Body of pancreas (tissue), 4 donors: ENCODE measurements at regions not wholly inside any gene's neighbourhood (a gene's known extent, or its start where the extent isn't known, plus 50 kb on each side); places are given as distances from the start of the nearest gene placed in this dataset.
"Not testable (repeated sequence)": the region's sequence is repeated elsewhere in the genome, so short reads cannot be mapped to it uniquely, and the experiment has no call there.

ENCODE experiments used
- ATAC-seq: fragments of 150-250 bp; one replicate; pipeline ENCODE4 v1.9.1; 2016
- DNase-seq, 4 donors: peaks; one replicate each; pipeline ENCODE4 v3.0.0-alpha.2; 2019
- H3K27ac ChIP-seq, 4 donors: fragments of 200-600 bp; sonication (generic); 1 replicate in 3 of 4; 2 replicates in 1 of 4; pipeline versions ENCODE4 v1.5.1 to v1.6.1; 2016 to 2019; ENCODE audit warnings: mild to moderate bottlenecking in 1 of 4, mixed read lengths in 1 of 4, moderate library complexity in 1 of 4
- H3K27me3 ChIP-seq, 2 donors: fragments of 200-600 bp; sonication (generic); one replicate each; pipeline ENCODE4 v1.6.0; 2016; ENCODE audit warnings: mild to moderate bottlenecking in 1 of 2
- H3K36me3 ChIP-seq, 2 donors: fragments of 200-600 bp; sonication (generic); replicated peaks in 1 of 2; 2 replicates each; pipeline ENCODE4 v1.5.1; 2016; ENCODE audit warnings: low read depth in 2 of 2; ENCODE audit not compliant: insufficient read depth in 1 of 2
- H3K4me1 ChIP-seq: fragments of 200-600 bp; sonication (generic); one replicate; pipeline ENCODE4 v1.6.0; 2016
- H3K4me3 ChIP-seq, 2 donors: fragments of 200-600 bp; sonication (generic); 1 replicate in 1 of 2; 2 replicates in 1 of 2; pipeline ENCODE4 v1.5.1; 2016 to 2019
- H3K9me3 ChIP-seq, 3 donors: fragments of 200-600 bp; sonication (generic); 1 replicate in 2 of 3; 2 replicates in 1 of 3; pipeline ENCODE4 v1.5.1; 2016
- POLR2A ChIP-seq, 3 donors: fragments of 450-650 bp; IDR thresholded peaks; one replicate each; pipeline ENCODE4 v1.6.1; 2016; ENCODE audit warnings: antibody characterized with exemption in 3 of 3, mild to moderate bottlenecking in 2 of 3
- WGBS, 2 donors: methylation state at CpG; one replicate each; pipeline ENCODE4 v1.1.5; 2017; 5-methylcytosine and 5-hydroxymethylcytosine counted together
- intact Hi-C: fragments of 100-400 bp; cut with DNase I; formaldehyde crosslinking; loops from one replicate; pipeline ENCODE4 v1.15.1; 2023
- TF ChIP-seq, protein P1 (sequence below), 7 experiments: fragments of 450-650 bp in 4 of 7; fragments of 200-600 bp in 3 of 7; sonication (generic) in 3 of 7; IDR thresholded peaks; one replicate each; pipeline ENCODE4 v1.5.1; 2016 to 2019; ENCODE audit warnings: antibody characterized with exemption in 7 of 7

DNA sequence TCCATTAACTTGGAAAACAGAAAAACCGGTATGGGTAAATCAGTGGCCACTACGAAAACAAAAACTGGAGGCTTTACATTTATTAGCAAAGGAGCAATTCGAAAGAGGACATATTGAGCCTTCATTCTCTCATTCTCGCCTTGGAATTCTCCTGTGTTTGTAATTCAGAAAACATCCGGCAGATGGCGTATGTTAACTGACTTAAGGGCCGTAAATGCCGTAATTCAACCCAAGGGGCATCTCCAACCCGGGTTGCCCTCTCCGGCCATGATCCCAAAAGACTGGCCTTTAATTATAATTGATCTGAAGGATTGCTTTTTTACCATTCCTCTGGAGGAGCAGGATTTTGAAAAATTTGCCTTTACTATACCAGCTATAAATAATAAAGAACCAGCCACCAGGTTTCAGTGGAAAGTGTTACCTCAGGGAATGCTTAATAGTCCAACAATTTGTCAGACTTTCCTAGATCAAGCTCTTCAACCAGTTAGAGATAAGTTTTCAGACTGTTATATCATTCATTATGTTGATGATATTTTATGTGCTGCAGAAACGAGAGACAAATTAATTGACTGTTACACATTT lies 160.9 kb downstream of the GPX5 start:
- H3K27ac ChIP-seq, H3K4me1 ChIP-seq, ATAC-seq, H3K36me3 ChIP-seq, H3K4me3 ChIP-seq, H3K9me3 ChIP-seq: not testable (repeated sequence)
- 1 to 2% methylated on average over 11 of the region's 11 CpGs for WGBS, 2 donors
- TF ChIP-seq, protein P1, sequence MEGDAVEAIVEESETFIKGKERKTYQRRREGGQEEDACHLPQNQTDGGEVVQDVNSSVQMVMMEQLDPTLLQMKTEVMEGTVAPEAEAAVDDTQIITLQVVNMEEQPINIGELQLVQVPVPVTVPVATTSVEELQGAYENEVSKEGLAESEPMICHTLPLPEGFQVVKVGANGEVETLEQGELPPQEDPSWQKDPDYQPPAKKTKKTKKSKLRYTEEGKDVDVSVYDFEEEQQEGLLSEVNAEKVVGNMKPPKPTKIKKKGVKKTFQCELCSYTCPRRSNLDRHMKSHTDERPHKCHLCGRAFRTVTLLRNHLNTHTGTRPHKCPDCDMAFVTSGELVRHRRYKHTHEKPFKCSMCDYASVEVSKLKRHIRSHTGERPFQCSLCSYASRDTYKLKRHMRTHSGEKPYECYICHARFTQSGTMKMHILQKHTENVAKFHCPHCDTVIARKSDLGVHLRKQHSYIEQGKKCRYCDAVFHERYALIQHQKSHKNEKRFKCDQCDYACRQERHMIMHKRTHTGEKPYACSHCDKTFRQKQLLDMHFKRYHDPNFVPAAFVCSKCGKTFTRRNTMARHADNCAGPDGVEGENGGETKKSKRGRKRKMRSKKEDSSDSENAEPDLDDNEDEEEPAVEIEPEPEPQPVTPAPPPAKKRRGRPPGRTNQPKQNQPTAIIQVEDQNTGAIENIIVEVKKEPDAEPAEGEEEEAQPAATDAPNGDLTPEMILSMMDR (IDR thresholded peaks at IDR 0.05) = peak; percentile 33 to 77 (median 68)
- peak; percentile 40 to 64 (median 49) for DNase-seq
- intact Hi-C loops = loop anchor here (5.0 to 10.0 kb wide), 2 partner anchors 331 to 908 kb away; no protein-coding TSS in a partner anchor
- peaks cover 0 to 11% of the 10 kb centered on the region in 2 donors for H3K27me3 ChIP-seq

DNA sequence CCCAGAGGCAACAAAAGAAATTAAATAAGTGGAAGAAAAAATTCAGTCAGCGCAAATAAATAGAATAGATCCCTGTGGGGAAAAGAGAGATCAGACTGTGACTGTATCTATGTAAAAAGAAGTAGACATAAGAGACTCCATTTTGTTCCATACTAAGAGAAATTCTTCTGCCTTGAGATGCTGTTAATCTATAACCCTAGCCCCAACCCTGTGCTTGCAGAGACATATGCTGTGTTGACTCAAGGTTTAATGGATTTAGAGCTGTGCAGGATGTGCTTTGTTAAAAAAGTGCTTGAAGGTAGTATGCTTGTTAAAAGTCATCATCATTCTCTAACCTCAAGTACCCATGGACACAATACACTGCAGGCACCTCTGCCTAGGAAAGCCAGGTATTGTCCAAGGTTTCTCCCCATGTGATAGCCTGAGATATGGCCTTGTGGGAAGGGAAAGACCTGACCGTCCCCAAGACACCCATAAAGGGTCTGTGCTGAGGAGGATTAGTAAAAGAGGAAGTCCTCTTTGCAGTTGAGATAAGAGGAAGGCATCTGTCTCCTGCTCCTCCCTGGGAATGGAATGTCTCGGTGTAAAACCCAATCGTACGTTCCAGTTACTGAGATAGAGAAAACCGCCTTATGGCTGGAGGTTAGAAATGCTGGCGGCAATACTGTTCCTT lies 161.8 kb downstream of the GPX5 start:
- not testable (repeated sequence) for DNase-seq, H3K9me3 ChIP-seq, H3K4me3 ChIP-seq, H3K36me3 ChIP-seq, ATAC-seq, H3K27ac ChIP-seq, H3K4me1 ChIP-seq, H3K27me3 ChIP-seq
- WGBS, 2 donors = 27 to 36% methylated on average over 7 of the region's 7 CpGs
- intact Hi-C loops = loop anchor here (5.0 to 10.0 kb wide), 2 partner anchors 330 to 907 kb away; no protein-coding TSS in a partner anchor

DNA sequence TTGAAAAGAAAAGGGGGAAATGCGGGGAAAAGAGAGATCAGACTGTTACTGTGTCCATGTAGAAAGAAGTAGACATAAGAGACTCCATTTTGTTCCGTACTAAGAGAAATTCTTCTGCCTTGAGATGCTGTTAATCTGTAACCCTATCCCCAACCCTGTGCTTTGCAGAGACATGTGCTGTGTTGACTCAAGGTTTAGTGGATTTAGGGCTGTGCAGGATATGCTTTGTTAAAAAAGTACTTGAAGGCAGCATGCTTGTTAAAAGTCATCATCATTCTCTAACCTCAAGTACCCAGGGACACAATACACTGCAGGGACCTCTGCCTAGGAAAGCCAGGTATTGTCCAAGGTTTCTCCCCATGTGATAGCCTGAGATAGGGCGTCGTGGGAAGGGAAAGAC lies 166.3 kb downstream of the GPX5 start:
- 18 to 20% methylated on average over 4 of the region's 4 CpGs for WGBS, 2 donors
- H3K27me3 ChIP-seq = not testable (repeated sequence)

DNA sequence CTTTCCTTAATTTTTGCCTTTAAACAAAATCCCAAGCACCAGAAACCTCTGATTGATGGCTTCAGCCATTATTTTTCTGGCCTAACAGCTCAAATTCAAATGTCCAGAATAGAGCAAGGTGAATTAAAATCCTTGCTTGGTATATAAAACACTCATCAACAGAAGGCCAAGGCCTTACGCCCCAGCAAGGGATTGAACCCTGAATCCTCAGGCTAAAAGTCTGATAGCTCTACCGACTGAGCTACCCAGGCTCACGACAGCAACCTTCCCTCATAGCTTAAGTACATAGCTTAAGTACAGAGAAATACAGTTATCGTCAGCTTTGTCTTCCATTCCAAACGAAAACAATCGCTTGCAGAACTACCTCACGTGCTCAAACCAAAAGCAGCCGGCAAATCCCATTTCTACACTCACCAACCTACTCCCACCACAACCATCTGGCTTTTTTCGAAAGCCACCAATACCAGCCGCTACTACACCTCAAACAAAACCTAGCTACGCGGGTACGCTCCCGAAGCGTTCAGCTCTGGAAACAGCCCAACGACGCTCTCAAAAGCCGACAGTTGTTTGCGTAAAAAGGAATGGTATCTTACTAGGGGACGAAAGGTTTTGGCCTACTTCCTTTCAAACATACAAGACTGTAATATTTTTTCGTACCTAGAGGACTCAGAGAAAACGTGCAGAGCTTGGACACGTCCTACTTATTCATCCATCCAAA lies 167.5 kb downstream of the GPX5 start:
- DNase-seq (no peak), ATAC-seq (no peak)
- no peaks in the 10 kb centered on the region for H3K36me3 ChIP-seq
- 17 to 23% methylated on average over 23 of the region's 23 CpGs for WGBS, 2 donors
- no peaks in the 10 kb centered on the region for H3K4me1 ChIP-seq
- H3K9me3 ChIP-seq = no peaks in the 10 kb centered on the region
- intact Hi-C loops = no loop called here
- TF ChIP-seq, protein P1 (IDR thresholded peaks at IDR 0.05) = no peak
- no peak for TF ChIP-seq POLR2A (IDR thresholded peaks at IDR 0.05)
- peaks cover 0 to 10% of the 10 kb centered on the region in 2 donors for H3K27me3 ChIP-seq
- H3K4me3 ChIP-seq = no peak overlapping the region
- H3K27ac ChIP-seq = no peak overlapping the region

More for the DNA sequence above, 166.3 kb downstream of the GPX5 start:
- DNase-seq, H3K36me3 ChIP-seq, H3K27ac ChIP-seq, ATAC-seq, H3K4me3 ChIP-seq, H3K4me1 ChIP-seq, intact Hi-C loops, H3K9me3 ChIP-seq: not testable (repeated sequence)

DNA sequence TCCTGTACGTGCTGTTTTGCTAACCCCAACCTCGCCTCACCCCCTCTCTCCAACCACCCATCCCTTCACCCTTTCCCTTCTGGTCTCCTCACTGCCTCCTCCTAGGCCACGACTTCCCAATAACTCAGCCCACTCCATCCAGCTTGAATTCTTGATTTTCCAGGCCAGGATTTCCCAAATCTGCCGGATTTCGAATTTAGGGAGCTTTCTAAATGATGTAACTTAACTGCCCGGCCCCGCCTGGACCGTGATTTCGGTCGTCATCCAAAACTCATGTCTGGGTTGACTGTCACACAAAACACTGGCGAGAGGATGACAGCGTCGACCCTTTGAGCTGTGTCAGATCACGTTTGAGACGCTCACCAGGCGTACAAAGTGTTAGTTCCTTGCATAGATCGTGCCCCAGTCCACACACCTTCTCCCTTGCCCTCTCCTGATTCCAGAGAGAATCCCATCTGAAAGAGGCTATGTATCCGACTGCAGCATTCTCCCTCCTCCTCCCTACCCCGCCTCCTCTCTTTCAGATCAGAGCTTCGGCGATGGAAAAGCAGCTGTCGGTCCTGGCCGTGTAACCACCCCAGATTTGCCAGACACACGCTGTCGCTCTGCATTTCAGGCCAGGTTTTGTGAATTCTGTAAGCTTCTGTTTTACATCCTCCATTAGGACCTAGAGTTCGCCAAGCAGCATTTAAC lies 168.2 kb downstream of the GPX5 start:
- H3K4me3 ChIP-seq = no peak overlapping the region
- no peak for TF ChIP-seq POLR2A (IDR thresholded peaks at IDR 0.05)
- TF ChIP-seq, protein P1 (IDR thresholded peaks at IDR 0.05) = no peak
- ATAC-seq = no peak
- no peak overlapping the region for H3K27ac ChIP-seq
- H3K4me1 ChIP-seq = no peaks in the 10 kb centered on the region
- peaks cover 0 to 10% of the 10 kb centered on the region in 2 donors for H3K27me3 ChIP-seq
- intact Hi-C loops = no loop called here
- 6 to 12% methylated on average over 26 of the region's 26 CpGs for WGBS, 2 donors
- DNase-seq = no peak
- H3K9me3 ChIP-seq = no peaks in the 10 kb centered on the region
- H3K36me3 ChIP-seq = no peaks in the 10 kb centered on the region
